K562 (cell line): ENCODE measurements at regions not wholly inside any gene's neighbourhood (a gene's known extent, or its start where the extent isn't known, plus 50 kb on each side); places are given as distances from the start of the nearest gene placed in this dataset.

Experiments
- ASH1L ChIP-seq: fragments of 450-650 bp; IDR thresholded peaks from 2 replicates; pipeline ENCODE4 v1.6.1; 2018; ENCODE audit warnings: borderline replicate concordance, mild to moderate bottlenecking, low read depth; ENCODE audit not compliant: partially characterized antibody
- BRD9 ChIP-seq: fragments of 450-650 bp; IDR thresholded peaks from 2 replicates; pipeline ENCODE4 v1.6.1; 2018; ENCODE audit warnings: low read depth; ENCODE audit not compliant: partially characterized antibody
- CREBBP ChIP-seq: IDR thresholded peaks from one replicate; pipeline ENCODE4 v1.6.1; 2012; ENCODE audit warnings: low read depth, mild to moderate bottlenecking, control low read depth, inconsistent platforms, low read length
- EGR1 ChIP-seq: fragments of 450-650 bp; conservative IDR thresholded peaks from 2 replicates; pipeline ENCODE4 v1.6.1; 2017; ENCODE audit warnings: mild to moderate bottlenecking
- HES1 ChIP-seq: fragments of 450-650 bp; IDR thresholded peaks from 2 replicates; pipeline ENCODE4 v1.6.1; 2016; ENCODE audit warnings: low read depth, mild to moderate bottlenecking, moderate library complexity
- HMBOX1 ChIP-seq: sonication (generic); IDR thresholded peaks from 2 replicates; pipeline ENCODE4 v1.6.1; 2016
- HSF4 ChIP-seq: fragments of 250-450 bp; sonication (Bioruptor Pico); IDR thresholded peaks from 2 replicates; pipeline ENCODE4 v2.1.2; 2022; ENCODE audit warnings: mild to moderate bottlenecking, moderate library complexity, borderline replicate concordance
- MCM3 ChIP-seq: fragments of 450-650 bp; IDR thresholded peaks from 2 replicates; pipeline ENCODE4 v1.6.1; 2016
- MECOM ChIP-seq: fragments of 250-450 bp; sonication (Bioruptor Pico); IDR thresholded peaks from 2 replicates; pipeline ENCODE4 v1.8.0; 2022; ENCODE audit warnings: inconsistent platforms
- MEIS2 ChIP-seq: fragments of 450-650 bp; IDR thresholded peaks from 2 replicates; pipeline ENCODE4 v1.6.1; 2014; ENCODE audit warnings: mild to moderate bottlenecking; ENCODE audit not compliant: partially characterized antibody
- NCOA4 ChIP-seq: fragments of 450-650 bp; IDR thresholded peaks from 2 replicates; pipeline ENCODE4 v1.6.1; 2018; ENCODE audit warnings: mild to moderate bottlenecking; ENCODE audit not compliant: partially characterized antibody
- NCOA6 ChIP-seq: fragments of 450-650 bp; IDR thresholded peaks from 2 replicates; pipeline ENCODE4 v1.6.1; 2017; ENCODE audit warnings: mild to moderate bottlenecking
- NFIC ChIP-seq: fragments of 450-650 bp; IDR thresholded peaks from 2 replicates; pipeline ENCODE4 v1.6.1; 2017; ENCODE audit warnings: mild to moderate bottlenecking, inconsistent platforms
- POLR2H ChIP-seq: IDR thresholded peaks from 2 replicates; pipeline ENCODE4 v1.6.1; 2016; ENCODE audit warnings: missing genetic modification characterization, low read depth, mild to moderate bottlenecking, control low read depth, missing compliant biosample characterization, moderate library complexity
- SMARCE1 ChIP-seq: fragments of 450-650 bp; IDR thresholded peaks from 2 replicates; pipeline ENCODE4 v1.7.1; 2016; ENCODE audit warnings: mild to moderate bottlenecking
- TEAD2 ChIP-seq: fragments of 450-650 bp; IDR thresholded peaks from 2 replicates; pipeline ENCODE4 v1.6.1; 2016; ENCODE audit warnings: missing genetic modification characterization, control low read depth, missing compliant biosample characterization
- THRAP3 ChIP-seq: fragments of 450-650 bp; IDR thresholded peaks from 2 replicates; pipeline ENCODE4 v1.6.1; 2016; ENCODE audit warnings: mild to moderate bottlenecking, inconsistent platforms, borderline replicate concordance
- ZC3H4 ChIP-seq: sonication (generic); formaldehyde crosslinking; IDR thresholded peaks from 2 replicates; pipeline ENCODE4 v1.9.0; 2021; ENCODE audit warnings: missing genetic modification reagents, borderline replicate concordance
- ZFP30 ChIP-seq: fragments of 250-450 bp; sonication (Bioruptor Pico); IDR thresholded peaks from 2 replicates; pipeline ENCODE4 v1.8.0; 2022; ENCODE audit warnings: moderate library complexity, mild to moderate bottlenecking, inconsistent platforms, borderline replicate concordance
- ZFP91 ChIP-seq: sonication (generic); formaldehyde crosslinking; IDR thresholded peaks from 2 replicates; pipeline ENCODE4 v1.8.0; 2022; ENCODE audit warnings: mild to moderate bottlenecking, missing genetic modification reagents
- ZKSCAN8 ChIP-seq: fragments of 200-800 bp; sonication (Bioruptor generic); IDR thresholded peaks from 2 replicates; pipeline ENCODE4 v1.6.1; 2016; ENCODE audit warnings: missing genetic modification characterization, missing compliant biosample characterization
- ZNF77 ChIP-seq: fragments of 250-450 bp; sonication (Bioruptor Pico); IDR thresholded peaks from 2 replicates; pipeline ENCODE4 v1.5.0; 2020
- TF ChIP-seq, protein P1 (sequence below): fragments of 250-450 bp; sonication (Bioruptor Pico); IDR thresholded peaks from 2 replicates; pipeline ENCODE4 v1.4.0; 2020; ENCODE audit warnings: mild to moderate bottlenecking, moderate library complexity, borderline replicate concordance
- TF ChIP-seq, protein P2 (sequence below): fragments of 450-650 bp; formaldehyde crosslinking; IDR thresholded peaks from 2 replicates; pipeline ENCODE4 v1.4.0; 2022; ENCODE audit warnings: missing genetic modification characterization

- TF ChIP-seq ZFP30 (CRISPR knock-in tag) (no peak), ZNF77 (CRISPR knock-in tag) (no peak), HES1 (no peak), EGR1 (no peak), TEAD2 (tag) (no peak), ZC3H4 (no peak), NCOA6 (no peak), NCOA4 (no peak), ASH1L (no peak), ZFP91 (CRISPR knock-in tag) (no peak), MEIS2 (no peak), BRD9 (no peak), HMBOX1 (0 out of 2 replicates have a peak, but pooled peaks have one; percentile 17), NFIC (peak; percentile 75), ZKSCAN8 (CRISPR knock-in tag) (peak; percentile 51; the same call in 1 of the 2 replicates), POLR2H (no peak), MCM3 (no peak), THRAP3 (no peak), CREBBP (no peak), SMARCE1 (peak; percentile 67), MECOM (no peak), HSF4 (CRISPR knock-in tag) (no peak)
- TF ChIP-seq, protein P1, sequence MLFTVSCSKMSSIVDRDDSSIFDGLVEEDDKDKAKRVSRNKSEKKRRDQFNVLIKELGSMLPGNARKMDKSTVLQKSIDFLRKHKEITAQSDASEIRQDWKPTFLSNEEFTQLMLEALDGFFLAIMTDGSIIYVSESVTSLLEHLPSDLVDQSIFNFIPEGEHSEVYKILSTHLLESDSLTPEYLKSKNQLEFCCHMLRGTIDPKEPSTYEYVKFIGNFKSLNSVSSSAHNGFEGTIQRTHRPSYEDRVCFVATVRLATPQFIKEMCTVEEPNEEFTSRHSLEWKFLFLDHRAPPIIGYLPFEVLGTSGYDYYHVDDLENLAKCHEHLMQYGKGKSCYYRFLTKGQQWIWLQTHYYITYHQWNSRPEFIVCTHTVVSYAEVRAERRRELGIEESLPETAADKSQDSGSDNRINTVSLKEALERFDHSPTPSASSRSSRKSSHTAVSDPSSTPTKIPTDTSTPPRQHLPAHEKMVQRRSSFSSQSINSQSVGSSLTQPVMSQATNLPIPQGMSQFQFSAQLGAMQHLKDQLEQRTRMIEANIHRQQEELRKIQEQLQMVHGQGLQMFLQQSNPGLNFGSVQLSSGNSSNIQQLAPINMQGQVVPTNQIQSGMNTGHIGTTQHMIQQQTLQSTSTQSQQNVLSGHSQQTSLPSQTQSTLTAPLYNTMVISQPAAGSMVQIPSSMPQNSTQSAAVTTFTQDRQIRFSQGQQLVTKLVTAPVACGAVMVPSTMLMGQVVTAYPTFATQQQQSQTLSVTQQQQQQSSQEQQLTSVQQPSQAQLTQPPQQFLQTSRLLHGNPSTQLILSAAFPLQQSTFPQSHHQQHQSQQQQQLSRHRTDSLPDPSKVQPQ, result no peak
- TF ChIP-seq, protein P2, sequence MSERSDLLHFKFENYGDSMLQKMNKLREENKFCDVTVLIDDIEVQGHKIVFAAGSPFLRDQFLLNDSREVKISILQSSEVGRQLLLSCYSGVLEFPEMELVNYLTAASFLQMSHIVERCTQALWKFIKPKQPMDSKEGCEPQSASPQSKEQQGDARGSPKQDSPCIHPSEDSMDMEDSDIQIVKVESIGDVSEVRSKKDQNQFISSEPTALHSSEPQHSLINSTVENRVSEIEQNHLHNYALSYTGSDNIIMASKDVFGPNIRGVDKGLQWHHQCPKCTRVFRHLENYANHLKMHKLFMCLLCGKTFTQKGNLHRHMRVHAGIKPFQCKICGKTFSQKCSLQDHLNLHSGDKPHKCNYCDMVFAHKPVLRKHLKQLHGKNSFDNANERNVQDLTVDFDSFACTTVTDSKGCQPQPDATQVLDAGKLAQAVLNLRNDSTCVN (CRISPR knock-in tag), result no peak
Observed at GRCh38 chr20:19947611-19948264, 69.4 kb upstream of the NAA20 start (continued).
